ENCODE measurements at regions not wholly inside any gene's neighbourhood (a gene's known extent, or its start where the extent isn't known, plus 50 kb on each side); places are given as distances from the start of the nearest gene placed in this dataset.

- Histone ChIP-seq H3K36me3 (ENCODE audit: insufficient read depth, low read length) (no peaks in the 10 kb centered on the region), H3K4me2 (ENCODE audit: low read length) (no peak overlapping the region), H4K20me1 (ENCODE audit: insufficient read depth, low read length) (no peaks in the 10 kb centered on the region), H3K79me2 (ENCODE audit: insufficient read depth, low read depth, low read length) (no peaks in the 10 kb centered on the region), H3K27ac (ENCODE audit: low read depth, low read length, poor library complexity, severe bottlenecking) (no peak overlapping the region), H3K9me2 (ENCODE audit: insufficient read depth, low read length) (no peaks in the 10 kb centered on the region), H3K9me3 (ENCODE audit: low read length) (no peaks in the 10 kb centered on the region), H3K4me3 (ENCODE audit: low read depth, low read length, poor library complexity, severe bottlenecking) (no peak overlapping the region), H2AFZ (ENCODE audit: low read length) (no peak overlapping the region), H3K4me1 (ENCODE audit: insufficient read depth, low read length, poor library complexity, severe bottlenecking) (no peaks in the 10 kb centered on the region)
- no peak for TF ChIP-seq CTCF (conservative IDR thresholded peaks at IDR 0.05; ENCODE audit: low read length)
- TF ChIP-seq EZH2phosphoT487 (IDR thresholded peaks at IDR 0.05; ENCODE audit: borderline replicate concordance, low read depth, low read length) = no peak
- no TSS peak for BruUV-seq (replicated peaks)
- POLR2A ChIA-PET = interaction anchor here (0.7 to 1.1 kb wide), 2 partner anchors 18 to 43 kb away, joined by 3 read pairs; no protein-coding TSS in a partner anchor
- CTCF ChIA-PET (ENCODE audit: unreplicated experiment) = no interaction called here
- intact Hi-C loops (cut with micrococcal nuclease; ENCODE audit: unreplicated experiment) = no loop called here
- no peak for DNase-seq (ENCODE audit: low spot score)
Measured at GRCh38 chr5:126368239-126368812, 54.9 kb upstream of the GRAMD2B start.

GRCh38 chr5:126369083-126369482 lies 54.1 kb upstream of the GRAMD2B start:
- BruUV-seq (replicated peaks) = no TSS peak
- Histone ChIP-seq H4K20me1 (ENCODE audit: insufficient read depth, low read length) (no peaks in the 10 kb centered on the region), H3K9me2 (ENCODE audit: insufficient read depth, low read length) (no peaks in the 10 kb centered on the region), H3K4me2 (ENCODE audit: low read length) (no peak overlapping the region), H2AFZ (ENCODE audit: low read length) (no peak overlapping the region), H3K79me2 (ENCODE audit: insufficient read depth, low read depth, low read length) (no peaks in the 10 kb centered on the region), H3K4me3 (ENCODE audit: low read depth, low read length, poor library complexity, severe bottlenecking) (no peak overlapping the region), H3K27ac (ENCODE audit: low read depth, low read length, poor library complexity, severe bottlenecking) (no peak overlapping the region), H3K36me3 (ENCODE audit: insufficient read depth, low read length) (no peaks in the 10 kb centered on the region), H3K4me1 (ENCODE audit: insufficient read depth, low read length, poor library complexity, severe bottlenecking) (no peaks in the 10 kb centered on the region), H3K9me3 (ENCODE audit: low read length) (no peaks in the 10 kb centered on the region)
- ChIA-PET POLR2A (interaction anchor here (0.5 to 1.5 kb wide), 7 partner anchors 17 to 435 kb away, joined by 3 to 5 read pairs (median 3); no protein-coding TSS in a partner anchor), CTCF (ENCODE audit: unreplicated experiment) (no interaction called here)
- TF ChIP-seq CTCF (conservative IDR thresholded peaks at IDR 0.05; ENCODE audit: low read length) (no peak), EZH2phosphoT487 (IDR thresholded peaks at IDR 0.05; ENCODE audit: borderline replicate concordance, low read depth, low read length) (no peak)
- intact Hi-C loops (cut with micrococcal nuclease; ENCODE audit: unreplicated experiment) = no loop called here
- no peak for DNase-seq (ENCODE audit: low spot score)

GRCh38 chr5:126369995-126370731 lies 53.0 kb upstream of the GRAMD2B start:
- H4K20me1 ChIP-seq (ENCODE audit: insufficient read depth, low read length) = no peaks in the 10 kb centered on the region
- H3K4me2 ChIP-seq (ENCODE audit: low read length) = no peak overlapping the region
- H3K36me3 ChIP-seq (ENCODE audit: insufficient read depth, low read length) = no peaks in the 10 kb centered on the region
- TF ChIP-seq EZH2phosphoT487 (IDR thresholded peaks at IDR 0.05; ENCODE audit: borderline replicate concordance, low read depth, low read length) = no peak
- H3K4me3 ChIP-seq (ENCODE audit: low read depth, low read length, poor library complexity, severe bottlenecking) = no peak overlapping the region
- ChIA-PET POLR2A (interaction anchor here (1.3 to 1.5 kb wide), 2 partner anchors 104 to 163 kb away, joined by 4 to 5 read pairs; no protein-coding TSS in a partner anchor), CTCF (ENCODE audit: unreplicated experiment) (no interaction called here)
- H3K4me1 ChIP-seq (ENCODE audit: insufficient read depth, low read length, poor library complexity, severe bottlenecking) = no peaks in the 10 kb centered on the region
- no peak overlapping the region for H2AFZ ChIP-seq (ENCODE audit: low read length)
- H3K79me2 ChIP-seq (ENCODE audit: insufficient read depth, low read depth, low read length) = no peaks in the 10 kb centered on the region
- intact Hi-C loops (cut with micrococcal nuclease; ENCODE audit: unreplicated experiment) = no loop called here
- BruUV-seq (replicated peaks) = no TSS peak
- H3K9me3 ChIP-seq (ENCODE audit: low read length) = no peaks in the 10 kb centered on the region
- DNase-seq (ENCODE audit: low spot score) = no peak
- H3K9me2 ChIP-seq (ENCODE audit: insufficient read depth, low read length) = no peaks in the 10 kb centered on the region
- no peak overlapping the region for H3K27ac ChIP-seq (ENCODE audit: low read depth, low read length, poor library complexity, severe bottlenecking)
